ENCODE measurements at regions not wholly inside any gene's neighbourhood (a gene's known extent, or its start where the extent isn't known, plus 50 kb on each side); places are given as distances from the start of the nearest gene placed in this dataset.

GRCh38 chr14:51451561-51451960 lies 200.1 kb upstream of the FRMD6 start:
- Histone ChIP-seq H3K27ac (no peak overlapping the region), H3K4me1 (peaks cover 0 to 7% (median 0%) of the 10 kb centered on the region in 3 donors), H3K36me3 (no peaks in the 10 kb centered on the region), H3K9me3 (no peaks in the 10 kb centered on the region), H3K4me3 (no peak overlapping the region), H3K27me3 (no peaks in the 10 kb centered on the region)
- 56 to 64% methylated on average over 4 of the region's 4 CpGs for WGBS, 2 donors
- FAIRE-seq, result no peak
- intact Hi-C loops (cut with DNase I), result no loop called here
- no peak for ATAC-seq
- no peak for DNase-seq
- no peak for TF ChIP-seq CTCF (IDR thresholded peaks at IDR 0.05)

- intact Hi-C loops (cut with DNase I), result no loop called here
- Histone ChIP-seq H3K36me3 (no peaks in the 10 kb centered on the region), H3K27me3 (no peaks in the 10 kb centered on the region), H3K4me1 (peaks cover 0 to under 1% (median 0%) of the 10 kb centered on the region in 3 donors), H3K27ac (no peak overlapping the region), H3K4me3 (no peak overlapping the region), H3K9me3 (no peaks in the 10 kb centered on the region)
- ATAC-seq, result no peak
- TF ChIP-seq CTCF (IDR thresholded peaks at IDR 0.05), result no peak
- DNase-seq, result no peak
- 82 to 92% methylated on average over 8 of the region's 8 CpGs for WGBS, 2 donors
- FAIRE-seq, result no peak
Measured at GRCh38 chr14:51453869-51454268, 197.8 kb upstream of the FRMD6 start.

DNA sequence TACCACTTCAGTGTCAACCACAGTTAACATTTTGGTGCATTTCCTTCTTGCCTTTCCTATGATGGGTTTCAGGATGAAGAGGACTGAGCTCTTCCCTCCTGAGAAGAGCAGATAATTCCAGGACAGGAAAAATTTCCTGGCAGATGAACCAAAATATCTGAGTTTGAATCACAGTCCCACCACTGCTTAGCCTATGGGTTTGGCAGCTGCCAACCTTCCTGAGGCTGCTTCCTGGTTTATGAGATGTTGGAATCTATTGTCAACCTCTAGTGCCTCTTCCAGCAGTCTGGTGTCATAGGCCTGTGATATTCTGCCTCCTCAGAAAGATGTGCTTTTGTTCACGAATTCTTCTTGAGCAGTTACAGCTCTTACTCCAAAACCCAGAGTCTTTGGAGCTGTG lies 197.4 kb upstream of the FRMD6 start:
- no peaks in the 10 kb centered on the region for H3K36me3 ChIP-seq
- H3K9me3 ChIP-seq, result no peaks in the 10 kb centered on the region
- no peak overlapping the region for H3K4me3 ChIP-seq
- no peak overlapping the region for H3K27ac ChIP-seq
- FAIRE-seq, result no peak
- ATAC-seq, result no peak
- H3K27me3 ChIP-seq, result no peaks in the 10 kb centered on the region
- no peak for DNase-seq
- 42 to 59% methylated on average over 1 of the region's 1 CpG for WGBS, 2 donors
- intact Hi-C loops (cut with DNase I), result no loop called here
- H3K4me1 ChIP-seq, result no peaks in the 10 kb centered on the region
- TF ChIP-seq CTCF (IDR thresholded peaks at IDR 0.05), result no peak

DNA sequence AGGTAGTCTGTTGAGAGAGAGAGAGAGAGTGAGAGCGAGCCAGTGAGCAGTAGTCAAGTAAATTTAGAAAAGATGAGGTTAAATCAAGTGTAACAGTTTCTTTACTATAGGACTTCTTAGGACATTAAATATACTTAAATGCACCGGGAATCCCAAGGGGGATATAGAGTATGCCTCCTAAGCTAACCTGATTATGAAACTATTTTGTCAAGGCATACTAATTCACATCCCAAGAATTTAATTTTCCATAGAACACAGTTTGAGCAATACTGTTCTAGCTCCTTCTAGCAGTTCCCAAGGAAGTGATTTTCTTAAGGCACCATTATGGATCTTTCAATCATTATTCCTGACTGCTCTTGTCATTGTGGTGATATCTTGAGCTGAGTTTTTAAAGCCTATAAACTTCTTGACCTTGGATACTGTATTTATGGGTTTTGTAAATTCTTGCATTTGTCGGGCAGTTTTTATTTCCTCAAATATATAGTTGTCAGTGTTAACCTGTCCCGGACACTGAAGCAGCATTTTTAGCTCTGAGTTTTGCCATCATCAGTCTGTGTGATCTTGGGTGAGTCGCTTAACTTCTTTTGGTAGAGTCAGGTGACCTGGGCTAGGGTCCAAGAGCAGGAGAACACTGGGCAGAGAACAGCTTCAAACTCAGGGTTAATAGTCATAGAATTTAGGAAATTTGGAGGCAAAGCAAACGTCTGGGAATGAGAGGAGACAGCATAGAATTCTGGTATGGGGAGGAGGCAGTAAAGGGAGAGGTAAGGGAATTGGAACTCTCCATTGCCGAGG lies 196.5 kb upstream of the FRMD6 start:
- TF ChIP-seq CTCF (IDR thresholded peaks at IDR 0.05), result no peak
- no peak for DNase-seq
- H3K27ac ChIP-seq, result no peak overlapping the region
- WGBS, 2 donors, result 68 to 80% methylated on average over 7 of the region's 7 CpGs
- H3K4me1 ChIP-seq, result no peaks in the 10 kb centered on the region
- no peak for ATAC-seq
- H3K4me3 ChIP-seq, result no peak overlapping the region
- no peaks in the 10 kb centered on the region for H3K27me3 ChIP-seq
- intact Hi-C loops (cut with DNase I), result no loop called here
- H3K9me3 ChIP-seq, result no peaks in the 10 kb centered on the region
- no peak for FAIRE-seq
- H3K36me3 ChIP-seq, result no peaks in the 10 kb centered on the region

- H3K4me3 ChIP-seq, result no peak overlapping the region
- intact Hi-C loops (cut with DNase I), result no loop called here
- H3K36me3 ChIP-seq, result no peaks in the 10 kb centered on the region
- no peak for ATAC-seq
- 0 to 33% methylated on average over 1 of the region's 1 CpG for WGBS, 2 donors
- H3K9me3 ChIP-seq, result no peaks in the 10 kb centered on the region
- no peaks in the 10 kb centered on the region for H3K27me3 ChIP-seq
- DNase-seq, result no peak
- no peak overlapping the region for H3K27ac ChIP-seq
- H3K4me1 ChIP-seq, result peaks cover 0 to 6% (median 0%) of the 10 kb centered on the region in 3 donors
- no peak for TF ChIP-seq CTCF (IDR thresholded peaks at IDR 0.05)
- FAIRE-seq, result no peak
Measured at GRCh38 chr14:51457843-51458562, 193.7 kb upstream of the FRMD6 start.
